Fibroblast of pulmonary artery (primary cell): ENCODE measurements at regions not wholly inside any gene's neighbourhood (a gene's known extent, or its start where the extent isn't known, plus 50 kb on each side); places are given as distances from the start of the nearest gene placed in this dataset.

Experiments used
- DNase-seq: peaks from one replicate; pipeline ENCODE4 v3.0.0-alpha.2; 2010; ENCODE audit warnings: low read depth
- H3K4me3 ChIP-seq: replicated peaks from 2 replicates; pipeline ENCODE4 v1.5.1; 2011; ENCODE audit warnings: low read depth, mild to moderate bottlenecking, control low read depth, low read length, moderate library complexity
- CTCF ChIP-seq: IDR thresholded peaks from 2 replicates; pipeline ENCODE4 v1.5.1; 2011; ENCODE audit warnings: mild to moderate bottlenecking, control low read depth, low read length, inconsistent platforms; ENCODE audit errors: missing control alignments

- no peak for DNase-seq
- no peak overlapping the region for H3K4me3 ChIP-seq
- TF ChIP-seq CTCF = no peak
Observed at GRCh38 chr13:62194371-62194770, 778.7 kb upstream of the PCDH20 start.

GRCh38 chr13:62193919-62194318 is 778.3 kb upstream of the PCDH20 start:
- no peak for TF ChIP-seq CTCF
- H3K4me3 ChIP-seq = no peak overlapping the region
- DNase-seq = no peak

GRCh38 chr13:62185631-62186255 is 770.1 kb upstream of the PCDH20 start:
- TF ChIP-seq CTCF = no peak
- no peak for DNase-seq
- H3K4me3 ChIP-seq = no peak overlapping the region

GRCh38 chr13:62176051-62176450 is 760.4 kb upstream of the PCDH20 start:
- no peak overlapping the region for H3K4me3 ChIP-seq
- no peak for TF ChIP-seq CTCF
- DNase-seq = no peak

- TF ChIP-seq CTCF = no peak
- H3K4me3 ChIP-seq = no peak overlapping the region
- no peak for DNase-seq
Observed at GRCh38 chr13:62173958-62174357, 758.3 kb upstream of the PCDH20 start.

GRCh38 chr13:62171697-62172096 is 756.0 kb upstream of the PCDH20 start:
- no peak overlapping the region for H3K4me3 ChIP-seq
- no peak for DNase-seq
- TF ChIP-seq CTCF = no peak

- DNase-seq = no peak
- H3K4me3 ChIP-seq = no peak overlapping the region
- TF ChIP-seq CTCF = no peak
Observed at GRCh38 chr13:62168891-62169290, 753.2 kb upstream of the PCDH20 start.
